ENCODE measurements at regions not wholly inside any gene's neighbourhood (a gene's known extent, or its start where the extent isn't known, plus 50 kb on each side); places are given as distances from the start of the nearest gene placed in this dataset.

DNA sequence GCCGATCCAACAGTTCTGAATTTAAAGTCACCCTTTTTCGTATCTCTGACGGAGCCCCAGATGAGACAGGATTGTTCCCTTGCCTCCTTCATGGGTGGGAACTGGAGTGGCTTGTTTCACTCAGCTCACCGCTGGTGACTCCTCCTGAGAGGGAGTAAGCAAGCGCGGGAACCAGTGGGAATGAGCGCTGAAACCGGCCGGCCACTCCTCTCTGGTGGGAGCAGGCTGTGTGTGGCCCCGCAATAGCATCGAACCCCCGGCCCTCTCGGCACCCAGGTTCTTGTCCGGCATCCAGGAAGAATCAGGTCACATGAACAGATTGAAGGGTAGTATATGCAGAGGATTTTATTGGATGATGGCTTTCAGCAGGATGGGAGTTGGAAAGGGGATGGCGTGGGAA is 1211.6 kb upstream of the PCDH20 start:
- no peaks in the 10 kb centered on the region for H3K4me1 ChIP-seq
- H3K36me3 ChIP-seq = no peaks in the 10 kb centered on the region
- H3K9me3 ChIP-seq = peaks cover 3% of the 10 kb centered on the region
- TF ChIP-seq, protein P1, sequence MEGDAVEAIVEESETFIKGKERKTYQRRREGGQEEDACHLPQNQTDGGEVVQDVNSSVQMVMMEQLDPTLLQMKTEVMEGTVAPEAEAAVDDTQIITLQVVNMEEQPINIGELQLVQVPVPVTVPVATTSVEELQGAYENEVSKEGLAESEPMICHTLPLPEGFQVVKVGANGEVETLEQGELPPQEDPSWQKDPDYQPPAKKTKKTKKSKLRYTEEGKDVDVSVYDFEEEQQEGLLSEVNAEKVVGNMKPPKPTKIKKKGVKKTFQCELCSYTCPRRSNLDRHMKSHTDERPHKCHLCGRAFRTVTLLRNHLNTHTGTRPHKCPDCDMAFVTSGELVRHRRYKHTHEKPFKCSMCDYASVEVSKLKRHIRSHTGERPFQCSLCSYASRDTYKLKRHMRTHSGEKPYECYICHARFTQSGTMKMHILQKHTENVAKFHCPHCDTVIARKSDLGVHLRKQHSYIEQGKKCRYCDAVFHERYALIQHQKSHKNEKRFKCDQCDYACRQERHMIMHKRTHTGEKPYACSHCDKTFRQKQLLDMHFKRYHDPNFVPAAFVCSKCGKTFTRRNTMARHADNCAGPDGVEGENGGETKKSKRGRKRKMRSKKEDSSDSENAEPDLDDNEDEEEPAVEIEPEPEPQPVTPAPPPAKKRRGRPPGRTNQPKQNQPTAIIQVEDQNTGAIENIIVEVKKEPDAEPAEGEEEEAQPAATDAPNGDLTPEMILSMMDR (IDR thresholded peaks at IDR 0.05) = no peak
- ATAC-seq (no peak), DNase-seq (no peak)
- intact Hi-C loops (cut with DNase I) = no loop called here
- no peak overlapping the region for H3K4me3 ChIP-seq
- no peak overlapping the region for H3K27ac ChIP-seq
- no peaks in the 10 kb centered on the region for H3K27me3 ChIP-seq (ENCODE audit: low read depth)

DNA sequence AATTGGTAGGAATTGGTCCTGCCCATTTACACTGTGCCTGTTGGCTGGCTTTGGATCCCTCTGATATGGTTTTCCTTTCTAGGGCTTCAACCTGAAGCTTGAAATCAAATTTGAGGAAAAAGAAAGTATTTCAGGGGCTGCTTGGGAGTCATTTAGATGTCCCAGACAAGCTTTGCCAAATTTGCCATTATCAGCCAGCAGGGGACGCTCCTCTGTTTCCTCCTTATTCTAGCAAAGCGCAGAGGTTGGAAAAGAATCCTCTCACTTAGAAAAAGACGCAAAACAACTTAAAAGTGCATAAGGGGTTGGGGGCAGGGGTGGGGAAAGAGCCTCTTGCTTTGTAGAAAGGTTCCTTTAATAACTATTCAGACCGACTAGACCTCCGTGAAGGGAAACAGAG is 1211.1 kb upstream of the PCDH20 start:
- no peaks in the 10 kb centered on the region for H3K4me1 ChIP-seq
- H3K4me3 ChIP-seq = no peak overlapping the region
- intact Hi-C loops (cut with DNase I) = no loop called here
- DNase-seq = no peak
- no peak overlapping the region for H3K27ac ChIP-seq
- no peaks in the 10 kb centered on the region for H3K27me3 ChIP-seq (ENCODE audit: low read depth)
- H3K36me3 ChIP-seq = no peaks in the 10 kb centered on the region
- H3K9me3 ChIP-seq = peaks cover 3% of the 10 kb centered on the region
- ATAC-seq = no peak
- TF ChIP-seq, protein P1 (IDR thresholded peaks at IDR 0.05) = no peak

DNA sequence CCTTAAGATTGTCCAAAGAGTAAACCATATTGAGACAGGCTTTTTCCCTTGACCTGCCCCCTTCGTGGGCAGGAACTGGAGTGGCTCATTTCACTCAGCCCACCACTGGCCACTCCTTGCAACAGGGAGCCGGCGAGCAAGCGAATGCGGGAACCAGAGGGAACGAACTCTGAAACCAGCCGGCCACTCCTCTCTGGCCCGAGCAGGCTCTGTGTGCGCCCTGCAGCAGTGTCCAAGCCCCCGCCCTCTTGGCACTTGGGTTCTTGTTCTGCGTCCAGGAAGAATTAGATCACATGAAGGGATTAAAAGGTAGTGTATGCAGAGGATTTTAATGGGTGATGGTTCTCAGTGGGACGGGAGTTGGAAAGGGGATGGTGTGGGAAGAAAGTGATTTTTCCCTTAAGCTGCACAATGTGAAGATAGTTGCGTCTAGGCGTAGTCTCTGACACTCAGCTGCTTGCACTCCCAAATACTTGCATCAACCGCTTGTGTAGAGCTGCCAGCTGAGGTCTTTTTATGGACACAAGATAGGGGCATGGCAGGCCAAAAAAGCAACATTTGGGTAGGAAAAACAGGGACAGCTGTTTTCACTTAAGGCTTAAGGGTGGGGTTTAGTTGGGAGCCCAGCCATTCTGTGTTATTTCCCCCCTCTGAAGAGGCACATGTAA is 1209.7 kb upstream of the PCDH20 start:
- no peak overlapping the region for H3K27ac ChIP-seq
- no peak overlapping the region for H3K4me3 ChIP-seq
- no peak for ATAC-seq
- no peaks in the 10 kb centered on the region for H3K36me3 ChIP-seq
- H3K27me3 ChIP-seq (ENCODE audit: low read depth) = no peaks in the 10 kb centered on the region
- peaks cover 3% of the 10 kb centered on the region for H3K9me3 ChIP-seq
- intact Hi-C loops (cut with DNase I) = no loop called here
- no peak for DNase-seq
- no peaks in the 10 kb centered on the region for H3K4me1 ChIP-seq
- TF ChIP-seq, protein P1 (IDR thresholded peaks at IDR 0.05) = no peak

DNA sequence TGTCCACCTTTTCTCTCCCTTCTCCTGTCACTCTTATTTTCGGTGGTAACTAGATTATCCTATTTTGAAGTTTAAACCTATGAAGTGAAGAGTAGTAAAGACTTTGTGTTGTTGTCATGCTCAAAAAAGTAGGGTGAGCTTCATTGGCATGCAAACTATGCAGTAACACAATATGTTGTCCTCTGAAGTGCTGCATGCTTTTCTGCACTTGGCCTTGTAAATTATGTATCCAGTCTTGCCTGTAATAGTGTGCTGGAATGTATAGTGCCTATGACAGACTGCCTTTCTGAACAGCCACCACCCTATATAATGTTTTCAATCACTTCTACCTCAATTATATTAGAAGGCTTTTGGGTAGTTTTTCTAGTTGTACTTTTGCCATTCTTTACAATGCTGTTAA is 1198.2 kb upstream of the PCDH20 start:
- H3K4me3 ChIP-seq = no peak overlapping the region
- no peaks in the 10 kb centered on the region for H3K36me3 ChIP-seq
- TF ChIP-seq, protein P1 (IDR thresholded peaks at IDR 0.05) = no peak
- intact Hi-C loops (cut with DNase I) = no loop called here
- DNase-seq (no peak), ATAC-seq (no peak)
- no peaks in the 10 kb centered on the region for H3K9me3 ChIP-seq
- no peaks in the 10 kb centered on the region for H3K27me3 ChIP-seq (ENCODE audit: low read depth)
- no peak overlapping the region for H3K27ac ChIP-seq
- H3K4me1 ChIP-seq = no peaks in the 10 kb centered on the region

DNA sequence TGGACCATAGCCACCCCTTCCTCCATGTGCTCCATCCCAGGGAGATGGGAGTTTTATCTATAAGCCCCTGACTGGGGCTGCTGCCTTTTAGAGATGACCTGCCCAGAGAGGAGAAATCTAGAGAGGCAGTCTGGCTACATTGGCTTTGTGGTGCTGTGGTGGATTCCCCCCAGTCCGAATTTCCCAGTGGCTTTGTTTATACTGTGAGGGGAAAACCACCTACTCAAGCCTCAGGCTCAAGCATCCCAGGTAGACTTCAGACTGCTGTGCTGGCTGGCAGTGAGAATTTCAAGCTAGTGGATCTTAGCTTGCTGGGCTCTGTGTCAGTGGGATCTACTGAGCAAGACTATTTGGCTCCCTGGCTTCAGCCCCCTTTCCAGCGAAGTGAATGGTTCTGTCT is 1195.7 kb upstream of the PCDH20 start:
- DNase-seq (no peak), ATAC-seq (no peak)
- Histone ChIP-seq H3K36me3 (no peaks in the 10 kb centered on the region), H3K4me3 (no peak overlapping the region), H3K9me3 (no peaks in the 10 kb centered on the region), H3K27me3 (ENCODE audit: low read depth) (no peaks in the 10 kb centered on the region), H3K27ac (no peak overlapping the region), H3K4me1 (no peaks in the 10 kb centered on the region)
- intact Hi-C loops (cut with DNase I) = no loop called here
- TF ChIP-seq, protein P1 (IDR thresholded peaks at IDR 0.05) = no peak

All from lower lobe of right lung (tissue), 2 donors.